Neuronal stem cell (in vitro differentiated cells): ENCODE measurements at regions not wholly inside any gene's neighbourhood (a gene's known extent, or its start where the extent isn't known, plus 50 kb on each side); places are given as distances from the start of the nearest gene placed in this dataset.

ENCODE experiments used
- DNase-seq: peaks from one replicate; pipeline ENCODE4 v3.0.0-alpha.2; 2013; ENCODE audit warnings: low spot score
- H2AFZ ChIP-seq: one replicate; pipeline ENCODE4 v1.6.1; 2013; ENCODE audit warnings: mild to moderate bottlenecking, low read length, inconsistent platforms
- H2AK5ac ChIP-seq: 2 replicates; pipeline ENCODE4 v1.6.1; 2013; ENCODE audit warnings: low read depth, mild to moderate bottlenecking, inconsistent platforms, low read length, moderate library complexity, mixed read lengths
- H2BK120ac ChIP-seq: 2 replicates; pipeline ENCODE4 v1.6.1; 2013; ENCODE audit warnings: low read depth, mild to moderate bottlenecking, inconsistent platforms, low read length, moderate library complexity, mixed read lengths
- H2BK12ac ChIP-seq: one replicate; pipeline ENCODE4 v1.6.1; 2013; ENCODE audit warnings: low read length, inconsistent platforms
- H2BK15ac ChIP-seq: 2 replicates; pipeline ENCODE4 v1.6.1; 2013; ENCODE audit warnings: mild to moderate bottlenecking, low read length, inconsistent platforms, mixed read lengths
- H2BK5ac ChIP-seq: one replicate; pipeline ENCODE4 v1.6.1; 2013; ENCODE audit warnings: inconsistent platforms, mild to moderate bottlenecking, low read length, moderate library complexity
- H3K14ac ChIP-seq: one replicate; pipeline ENCODE4 v1.6.1; 2013; ENCODE audit warnings: low read length, inconsistent platforms
- H3K18ac ChIP-seq: 2 replicates; pipeline ENCODE4 v1.6.1; 2013; ENCODE audit warnings: low read length, inconsistent platforms
- H3K23ac ChIP-seq: 2 replicates; pipeline ENCODE4 v1.6.1; 2013; ENCODE audit warnings: low read depth, mild to moderate bottlenecking, mixed read lengths, low read length, inconsistent platforms; ENCODE audit not compliant: poor library complexity
- H3K27ac ChIP-seq: replicated peaks from 3 replicates; pipeline ENCODE4 v1.5.1; 2013; ENCODE audit warnings: low read length, inconsistent platforms
- H3K27me3 ChIP-seq, 3 experiments: 2 replicates each; pipeline ENCODE4 v1.6.1; 2013; ENCODE audit warnings: low read length in 3 of 3, mild to moderate bottlenecking in 2 of 3, inconsistent platforms in 1 of 3, low read depth in 1 of 3, mixed read lengths in 1 of 3, moderate library complexity in 1 of 3; ENCODE audit not compliant: control insufficient read depth in 3 of 3, insufficient read depth in 3 of 3
- H3K36me3 ChIP-seq, 2 donors: replicated peaks in 1 of 2; 2 replicates each; pipeline ENCODE4 v1.6.1; 2013; ENCODE audit warnings: low read length in 2 of 2; ENCODE audit not compliant: control insufficient read depth in 2 of 2, insufficient read depth in 2 of 2
- H3K4ac ChIP-seq: 2 replicates; pipeline ENCODE4 v1.6.1; 2013; ENCODE audit warnings: inconsistent platforms, mild to moderate bottlenecking, low read length, moderate library complexity
- H3K4me1 ChIP-seq, 2 donors: 1 replicate in 1 of 2; 2 replicates in 1 of 2; pipeline ENCODE4 v1.6.1; 2013; ENCODE audit warnings: low read length in 2 of 2, low read depth in 1 of 2; ENCODE audit not compliant: control insufficient read depth in 2 of 2, insufficient read depth in 1 of 2
- H3K4me2 ChIP-seq: one replicate; pipeline ENCODE4 v1.6.1; 2013; ENCODE audit warnings: mild to moderate bottlenecking, low read length, inconsistent platforms; ENCODE audit not compliant: insufficient read depth, poor library complexity, severe bottlenecking
- H3K4me3 ChIP-seq, 2 donors: 2 replicates each; pipeline ENCODE4 v1.5.1; 2013; ENCODE audit warnings: low read length in 2 of 2, mild to moderate bottlenecking in 2 of 2, inconsistent platforms in 1 of 2, moderate library complexity in 1 of 2
- H3K79me1 ChIP-seq: one replicate; pipeline ENCODE4 v1.6.1; 2013; ENCODE audit warnings: low read depth, mild to moderate bottlenecking, inconsistent platforms, low read length, moderate library complexity
- H3K9ac ChIP-seq: one replicate; pipeline ENCODE4 v1.6.1; 2013; ENCODE audit warnings: mild to moderate bottlenecking, low read depth, low read length, inconsistent platforms; ENCODE audit not compliant: poor library complexity
- H3K9me3 ChIP-seq, 2 donors: replicated peaks in 1 of 2; 2 replicates each; pipeline versions ENCODE3 to v1.6.1; 2013; ENCODE audit warnings: low read length in 2 of 2, mild to moderate bottlenecking in 2 of 2, inconsistent platforms in 1 of 2, low read depth in 1 of 2, mixed read lengths in 1 of 2, moderate library complexity in 1 of 2; ENCODE audit not compliant: control insufficient read depth in 2 of 2, insufficient read depth in 1 of 2
- H4K8ac ChIP-seq: one replicate; pipeline ENCODE4 v1.6.1; 2013; ENCODE audit warnings: low read depth, mild to moderate bottlenecking, inconsistent platforms, low read length, moderate library complexity
- H4K91ac ChIP-seq: one replicate; pipeline ENCODE4 v1.6.1; 2013; ENCODE audit warnings: low read length, low read depth, mild to moderate bottlenecking, inconsistent platforms; ENCODE audit not compliant: poor library complexity
- WGBS, 2 donors: extraction: QIAGEN DNeasy Blood & Tissue Kit; methylation state at CpG; one replicate each; pipeline ENCODE4 v1.1.7; 2013; ENCODE audit warnings: missing lambda C conversion rate in 2 of 2, mixed read lengths in 1 of 2; ENCODE audit not compliant: insufficient read length in 2 of 2, insufficient replicate concordance in 1 of 2; ENCODE audit errors: extremely low coverage in 2 of 2; 5-methylcytosine and 5-hydroxymethylcytosine counted together

DNA sequence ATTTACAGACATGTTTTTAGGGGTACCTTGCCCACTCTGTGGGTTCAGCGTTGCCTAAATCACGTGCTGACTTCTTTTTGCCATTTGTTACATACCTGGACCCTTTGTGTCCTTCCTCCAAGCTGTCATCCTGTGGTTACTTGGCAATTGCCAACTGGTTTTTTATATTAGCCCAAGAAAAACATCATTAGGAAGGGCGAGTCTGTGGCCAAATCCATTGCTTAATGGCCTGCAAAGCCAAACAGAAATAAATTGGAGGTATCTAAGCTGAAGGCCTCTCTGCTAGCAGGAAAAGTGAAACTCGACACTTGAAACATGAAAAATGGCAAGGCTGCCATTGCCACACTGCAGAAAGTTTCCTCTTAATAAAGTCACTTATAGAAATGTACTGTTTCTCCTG is 190.4 kb downstream of the NUAK1 start:
- Histone ChIP-seq H2BK120ac (no peak overlapping the region), H3K9ac (no peak overlapping the region)
- DNase-seq, result no peak

DNA sequence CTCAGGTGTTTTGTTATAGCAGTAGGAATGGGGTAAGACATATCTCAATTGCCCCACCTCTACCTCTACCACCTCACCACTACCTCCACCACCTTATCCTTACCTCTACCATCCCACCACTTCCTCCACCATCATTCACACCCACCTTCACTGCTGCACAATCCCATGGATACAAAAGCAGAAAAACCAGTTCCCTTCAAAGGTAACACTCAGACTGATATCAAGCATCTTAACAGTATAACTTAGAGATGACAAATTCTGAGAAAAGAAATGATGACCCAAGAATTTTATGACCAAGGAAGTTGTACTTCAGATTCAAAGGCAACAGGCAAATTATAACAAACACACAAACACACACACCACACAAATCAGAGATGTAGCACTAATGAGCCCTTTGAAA is 189.4 kb downstream of the NUAK1 start:
- Histone ChIP-seq H3K4ac (no peak overlapping the region), H2AFZ (no peak overlapping the region), H3K4me2 (no peak overlapping the region), H2BK5ac (no peak overlapping the region), H3K27ac (no peak overlapping the region), H2BK120ac (no peak overlapping the region), H3K23ac (no peak overlapping the region), H3K18ac (no peak overlapping the region), H4K8ac (no peak overlapping the region), H3K79me1 (no peaks in the 10 kb centered on the region), H3K9ac (no peak overlapping the region), H3K4me3 (no peak overlapping the region), H2BK15ac (no peak overlapping the region), H2BK12ac (no peak overlapping the region), H3K27me3 (no peaks in the 10 kb centered on the region), H4K91ac (no peak overlapping the region), H3K9me3 (peaks cover 0 to 6% of the 10 kb centered on the region in 2 donors), H3K14ac (no peak overlapping the region), H3K36me3 (no peaks in the 10 kb centered on the region), H2AK5ac (no peak overlapping the region), H3K4me1 (no peaks in the 10 kb centered on the region)
- no peak for DNase-seq

More for the DNA sequence above, 190.4 kb downstream of the NUAK1 start:
- no peak overlapping the region for H2BK5ac ChIP-seq
- no peaks in the 10 kb centered on the region for H3K36me3 ChIP-seq
- no peak overlapping the region for H2BK12ac ChIP-seq
- no peak overlapping the region for H3K23ac ChIP-seq
- H3K14ac ChIP-seq, result no peak overlapping the region
- H3K4me1 ChIP-seq, result no peaks in the 10 kb centered on the region
- H3K27ac ChIP-seq, result no peak overlapping the region
- no peak overlapping the region for H2AK5ac ChIP-seq
- no peaks in the 10 kb centered on the region for H3K27me3 ChIP-seq
- H3K4ac ChIP-seq, result no peak overlapping the region
- no peak overlapping the region for H3K18ac ChIP-seq
- H2BK15ac ChIP-seq, result no peak overlapping the region
- no peak overlapping the region for H4K8ac ChIP-seq
- no peak overlapping the region for H4K91ac ChIP-seq
- no CpG with 5 or more reads among the region's 4 CpGs for WGBS, 2 donors
- H3K4me2 ChIP-seq, result no peak overlapping the region
- H3K4me3 ChIP-seq, result no peak overlapping the region
- no peaks in the 10 kb centered on the region for H3K79me1 ChIP-seq
- no peak overlapping the region for H2AFZ ChIP-seq
- peaks cover 0 to 10% of the 10 kb centered on the region in 2 donors for H3K9me3 ChIP-seq

DNA sequence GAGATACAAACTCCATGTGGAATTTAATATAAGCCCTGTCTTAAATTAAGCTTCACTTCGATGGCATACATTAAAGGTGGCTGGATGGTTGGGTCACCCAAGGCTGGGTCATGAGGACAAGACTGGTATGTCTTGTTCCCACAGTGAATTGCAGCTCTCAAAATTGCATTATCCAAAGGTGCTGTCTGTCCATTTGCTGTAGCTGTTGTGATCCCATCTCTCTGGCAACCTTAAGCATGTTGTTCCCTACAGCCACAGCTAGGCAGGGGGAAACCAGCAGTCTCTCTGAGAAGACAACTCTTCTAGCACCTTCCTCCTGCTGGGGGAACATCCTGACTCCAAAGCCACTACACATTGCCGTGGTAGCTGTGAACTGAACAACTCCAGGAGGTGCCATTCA is 187.0 kb downstream of the NUAK1 start:
- Histone ChIP-seq H3K4me2 (no peak overlapping the region), H3K79me1 (no peaks in the 10 kb centered on the region), H3K4me1 (peaks cover 0 to 6% of the 10 kb centered on the region in 2 donors), H2AK5ac (no peak overlapping the region), H2BK15ac (no peak overlapping the region), H3K23ac (no peak overlapping the region), H3K4me3 (no peak overlapping the region), H2BK120ac (no peak overlapping the region), H4K8ac (no peak overlapping the region), H2BK12ac (no peak overlapping the region), H2AFZ (no peak overlapping the region), H3K36me3 (no peaks in the 10 kb centered on the region), H3K9me3 (peaks cover 0 to 6% of the 10 kb centered on the region in 2 donors), H3K9ac (no peak overlapping the region), H3K27ac (no peak overlapping the region), H3K14ac (no peak overlapping the region), H3K27me3 (no peaks in the 10 kb centered on the region), H3K4ac (no peak overlapping the region), H2BK5ac (no peak overlapping the region), H4K91ac (no peak overlapping the region), H3K18ac (no peak overlapping the region)
- DNase-seq, result no peak
- no CpG with 5 or more reads among the region's 2 CpGs for WGBS, 2 donors

DNA sequence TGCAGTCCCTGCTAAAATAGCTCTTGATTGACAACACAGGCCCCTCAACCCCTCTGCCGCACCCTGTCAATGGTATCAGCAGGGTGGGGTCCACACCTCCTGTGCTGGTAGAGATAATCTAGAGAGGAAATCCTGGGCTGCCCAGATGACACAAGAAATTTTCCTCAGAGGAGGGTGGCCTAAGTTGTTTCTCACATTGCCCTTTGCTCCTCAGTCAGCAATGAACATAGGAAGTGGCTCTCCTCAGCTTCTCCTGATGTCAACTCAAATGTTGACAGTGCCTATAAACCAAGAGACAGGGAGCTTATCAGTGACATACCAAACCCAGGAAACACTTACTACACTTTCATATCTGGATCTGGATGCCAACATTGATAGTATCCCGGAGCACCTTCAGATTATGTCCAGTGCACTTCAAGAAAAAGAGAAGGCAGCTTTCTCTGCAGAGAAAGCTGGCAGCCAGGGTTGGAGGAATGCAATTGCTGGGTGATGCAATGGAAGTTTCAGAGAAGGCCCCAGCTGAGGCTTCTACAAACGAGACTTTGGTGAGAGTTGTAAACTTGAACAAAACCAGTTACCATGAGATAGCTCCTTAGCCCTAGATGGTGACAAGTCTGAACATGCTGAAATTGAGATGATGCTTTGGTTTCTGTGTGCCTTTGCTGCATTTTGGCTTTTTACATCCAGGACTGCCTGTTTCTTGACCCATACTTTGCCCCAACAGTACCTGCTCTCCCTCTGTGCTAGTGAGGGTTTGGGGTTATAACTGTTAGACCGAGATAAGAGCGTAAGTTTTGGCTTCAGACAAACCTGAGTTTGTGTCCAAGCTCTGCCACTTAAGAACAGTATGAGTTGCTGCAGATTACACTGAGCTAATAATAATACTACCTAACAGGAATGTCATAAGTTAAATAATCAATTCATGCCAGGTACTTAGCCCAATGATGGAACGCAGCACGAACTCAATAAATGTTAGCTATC is 183.5 kb downstream of the NUAK1 start:
- Histone ChIP-seq H3K18ac (no peak overlapping the region), H4K8ac (no peak overlapping the region), H3K36me3 (no peaks in the 10 kb centered on the region), H4K91ac (no peak overlapping the region), H3K4me3 (no peak overlapping the region), H3K9ac (no peak overlapping the region), H2BK15ac (no peak overlapping the region), H3K27ac (no peak overlapping the region), H2BK12ac (no peak overlapping the region), H3K4ac (no peak overlapping the region), H2AK5ac (no peak overlapping the region), H2BK120ac (no peak overlapping the region), H2BK5ac (no peak overlapping the region), H3K14ac (no peak overlapping the region), H3K23ac (no peak overlapping the region), H2AFZ (peak overlapping the region; percentile 23), H3K4me1 (peaks cover 0 to 12% of the 10 kb centered on the region in 2 donors), H3K79me1 (no peaks in the 10 kb centered on the region), H3K27me3 (no peaks in the 10 kb centered on the region), H3K4me2 (no peak overlapping the region), H3K9me3 (no peaks in the 10 kb centered on the region)
- no CpG with 5 or more reads among the region's 7 CpGs for WGBS, 2 donors
- DNase-seq, result no peak
